ENCODE measurements at regions not wholly inside any gene's neighbourhood (a gene's known extent, or its start where the extent isn't known, plus 50 kb on each side); places are given as distances from the start of the nearest gene placed in this dataset.

DNA sequence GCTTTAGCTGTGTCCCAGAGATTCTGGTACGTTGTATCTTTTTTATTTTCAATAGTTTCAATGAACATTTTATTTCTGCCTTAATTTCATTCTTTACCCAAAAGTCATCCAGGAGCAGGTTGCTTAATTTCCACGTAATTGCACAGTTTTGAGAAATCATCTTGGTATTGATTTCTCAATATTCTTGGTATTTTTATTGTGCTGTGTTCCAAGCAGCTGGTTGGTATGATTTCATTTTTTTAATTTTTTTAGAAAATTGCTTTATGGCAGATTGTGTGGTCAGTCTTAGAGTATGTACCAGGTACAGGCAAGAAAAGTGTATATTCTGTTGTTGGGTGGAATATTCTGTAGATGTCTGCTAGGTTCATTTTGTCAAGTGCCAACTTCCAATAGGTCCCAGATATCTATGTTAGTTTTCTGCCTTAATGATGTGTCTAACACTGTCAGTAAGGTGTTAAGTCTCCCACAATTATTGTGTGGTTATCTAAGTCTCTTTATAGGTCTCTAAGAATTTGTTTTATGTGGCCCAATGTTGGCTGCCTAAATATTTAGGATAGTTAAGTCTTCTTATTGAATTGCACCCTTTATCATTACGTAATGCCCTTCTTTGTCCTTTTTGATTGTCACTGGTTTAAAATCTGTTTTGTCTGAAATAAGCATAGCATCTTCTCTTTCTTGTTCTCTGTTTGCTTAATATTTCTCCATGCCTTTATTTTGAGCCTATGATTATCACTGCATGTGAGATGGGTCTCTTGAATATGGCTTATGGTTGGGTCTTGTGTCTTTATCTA, 366.9 kb upstream of the IRAK1BP1 start:
- no peak overlapping the region for H3K27ac ChIP-seq (ENCODE audit: insufficient read depth, low read length)
- H3K36me3 ChIP-seq (ENCODE audit: control insufficient read depth, insufficient read depth, low read length) = no peaks in the 10 kb centered on the region
- H3K9me3 ChIP-seq (ENCODE audit: control insufficient read depth, insufficient read depth, low read depth, low read length) = no peaks in the 10 kb centered on the region
- no peak overlapping the region for H2AFZ ChIP-seq (ENCODE audit: low read length)
- no peak for TF ChIP-seq EZH2 (IDR thresholded peaks at IDR 0.05; ENCODE audit: low read length, missing control alignments)
- TF ChIP-seq, protein P1, sequence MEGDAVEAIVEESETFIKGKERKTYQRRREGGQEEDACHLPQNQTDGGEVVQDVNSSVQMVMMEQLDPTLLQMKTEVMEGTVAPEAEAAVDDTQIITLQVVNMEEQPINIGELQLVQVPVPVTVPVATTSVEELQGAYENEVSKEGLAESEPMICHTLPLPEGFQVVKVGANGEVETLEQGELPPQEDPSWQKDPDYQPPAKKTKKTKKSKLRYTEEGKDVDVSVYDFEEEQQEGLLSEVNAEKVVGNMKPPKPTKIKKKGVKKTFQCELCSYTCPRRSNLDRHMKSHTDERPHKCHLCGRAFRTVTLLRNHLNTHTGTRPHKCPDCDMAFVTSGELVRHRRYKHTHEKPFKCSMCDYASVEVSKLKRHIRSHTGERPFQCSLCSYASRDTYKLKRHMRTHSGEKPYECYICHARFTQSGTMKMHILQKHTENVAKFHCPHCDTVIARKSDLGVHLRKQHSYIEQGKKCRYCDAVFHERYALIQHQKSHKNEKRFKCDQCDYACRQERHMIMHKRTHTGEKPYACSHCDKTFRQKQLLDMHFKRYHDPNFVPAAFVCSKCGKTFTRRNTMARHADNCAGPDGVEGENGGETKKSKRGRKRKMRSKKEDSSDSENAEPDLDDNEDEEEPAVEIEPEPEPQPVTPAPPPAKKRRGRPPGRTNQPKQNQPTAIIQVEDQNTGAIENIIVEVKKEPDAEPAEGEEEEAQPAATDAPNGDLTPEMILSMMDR (conservative IDR thresholded peaks at IDR 0.05 in 1 of 2, IDR thresholded peaks at IDR 0.05 in 1 of 2; ENCODE audit: low read depth in 1 of 2, low read length in 2 of 2) = no peak
- H3K4me1 ChIP-seq (ENCODE audit: control insufficient read depth, extremely low read depth, insufficient read depth, low read length) = no peaks in the 10 kb centered on the region
- no peaks in the 10 kb centered on the region for H3K79me2 ChIP-seq (ENCODE audit: control insufficient read depth, insufficient read depth, low read length)
- H3K9ac ChIP-seq (ENCODE audit: insufficient read depth, low read length) = no peak overlapping the region
- H3K4me3 ChIP-seq (replicated peaks in 1 of 4; ENCODE audit: control extremely low read depth in 1 of 4, insufficient read depth in 1 of 4, low read depth in 3 of 4, low read length in 4 of 4) = no peak overlapping the region
- H3K4me2 ChIP-seq (ENCODE audit: extremely low read depth, insufficient read depth, low read length) = no peak overlapping the region
- no peaks in the 10 kb centered on the region for H4K20me1 ChIP-seq (ENCODE audit: control insufficient read depth, extremely low read depth, insufficient read depth, low read length)
- H3K27me3 ChIP-seq (ENCODE audit: control insufficient read depth, insufficient read depth, low read length) = no peaks in the 10 kb centered on the region
- no peak for DNase-seq (ENCODE audit: low read depth in 2 of 2)

DNA sequence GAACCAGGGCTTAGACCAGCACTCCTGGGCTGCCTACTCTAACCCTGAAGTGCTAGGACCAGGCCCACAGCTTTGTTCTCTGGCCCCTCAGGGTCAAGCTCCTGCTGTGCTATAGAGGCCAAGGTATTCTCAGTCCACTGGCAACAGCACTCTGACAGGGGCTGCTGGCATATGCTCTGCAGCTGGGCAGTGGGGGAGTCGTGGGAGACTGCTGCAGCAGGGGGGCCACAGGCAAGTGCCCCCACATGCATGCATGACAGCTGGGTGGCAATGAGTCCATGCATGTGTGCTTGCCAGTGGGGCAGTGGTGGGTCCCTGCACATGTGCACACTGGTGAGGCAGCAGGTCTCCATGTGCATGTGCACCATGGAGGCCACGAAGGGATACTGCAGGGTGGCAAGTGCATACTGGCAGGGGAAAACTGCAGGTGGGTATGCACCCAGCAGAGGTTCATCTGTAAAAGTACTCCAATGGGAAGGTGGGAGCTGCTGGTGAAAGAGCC, 364.9 kb upstream of the IRAK1BP1 start:
- no peaks in the 10 kb centered on the region for H3K27me3 ChIP-seq (ENCODE audit: control insufficient read depth, insufficient read depth, low read length)
- no peak overlapping the region for H3K4me3 ChIP-seq (replicated peaks in 1 of 4; ENCODE audit: control extremely low read depth in 1 of 4, insufficient read depth in 1 of 4, low read depth in 3 of 4, low read length in 4 of 4)
- no peak overlapping the region for H2AFZ ChIP-seq (ENCODE audit: low read length)
- H4K20me1 ChIP-seq (ENCODE audit: control insufficient read depth, extremely low read depth, insufficient read depth, low read length) = no peaks in the 10 kb centered on the region
- H3K4me2 ChIP-seq (ENCODE audit: extremely low read depth, insufficient read depth, low read length) = no peak overlapping the region
- no peak overlapping the region for H3K27ac ChIP-seq (ENCODE audit: insufficient read depth, low read length)
- no peaks in the 10 kb centered on the region for H3K4me1 ChIP-seq (ENCODE audit: control insufficient read depth, extremely low read depth, insufficient read depth, low read length)
- no peak for DNase-seq (ENCODE audit: low read depth in 2 of 2)
- H3K79me2 ChIP-seq (ENCODE audit: control insufficient read depth, insufficient read depth, low read length) = no peaks in the 10 kb centered on the region
- TF ChIP-seq, protein P1 (conservative IDR thresholded peaks at IDR 0.05 in 1 of 2, IDR thresholded peaks at IDR 0.05 in 1 of 2; ENCODE audit: low read depth in 1 of 2, low read length in 2 of 2) = no peak
- TF ChIP-seq EZH2 (IDR thresholded peaks at IDR 0.05; ENCODE audit: low read length, missing control alignments) = no peak
- no peaks in the 10 kb centered on the region for H3K36me3 ChIP-seq (ENCODE audit: control insufficient read depth, insufficient read depth, low read length)
- no peak overlapping the region for H3K9ac ChIP-seq (ENCODE audit: insufficient read depth, low read length)
- H3K9me3 ChIP-seq (ENCODE audit: control insufficient read depth, insufficient read depth, low read depth, low read length) = no peaks in the 10 kb centered on the region

DNA sequence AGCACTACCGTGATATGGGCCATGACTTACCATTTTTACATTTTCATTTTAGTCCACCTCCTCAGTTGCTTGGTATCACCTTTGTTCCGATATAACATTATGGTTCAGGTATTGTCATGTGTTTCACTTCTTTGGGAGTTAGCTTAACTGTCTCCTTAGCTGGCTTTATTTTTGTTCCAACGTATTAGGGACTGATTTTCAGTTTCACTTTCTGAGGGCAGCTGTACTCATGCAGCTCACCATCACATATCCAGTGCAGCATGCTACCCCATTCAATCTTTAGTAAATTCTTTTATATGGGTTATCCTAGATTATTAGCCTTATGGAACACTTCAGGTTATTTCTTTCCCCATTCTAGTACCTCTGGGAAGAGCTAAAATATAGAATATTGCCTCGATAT, 362.2 kb upstream of the IRAK1BP1 start:
- DNase-seq (ENCODE audit: low read depth in 2 of 2) = no peak
- H2AFZ ChIP-seq (ENCODE audit: low read length) = no peak overlapping the region

More for the DNA sequence above, 362.2 kb upstream of the IRAK1BP1 start:
- H3K27ac ChIP-seq (ENCODE audit: insufficient read depth, low read length) = no peak overlapping the region
- H3K27me3 ChIP-seq (ENCODE audit: control insufficient read depth, insufficient read depth, low read length) = no peaks in the 10 kb centered on the region
- H3K9me3 ChIP-seq (ENCODE audit: control insufficient read depth, insufficient read depth, low read depth, low read length) = no peaks in the 10 kb centered on the region
- H3K79me2 ChIP-seq (ENCODE audit: control insufficient read depth, insufficient read depth, low read length) = no peaks in the 10 kb centered on the region
- H3K36me3 ChIP-seq (ENCODE audit: control insufficient read depth, insufficient read depth, low read length) = no peaks in the 10 kb centered on the region
- no peak for TF ChIP-seq EZH2 (IDR thresholded peaks at IDR 0.05; ENCODE audit: low read length, missing control alignments)
- TF ChIP-seq, protein P1 (conservative IDR thresholded peaks at IDR 0.05 in 1 of 2, IDR thresholded peaks at IDR 0.05 in 1 of 2; ENCODE audit: low read depth in 1 of 2, low read length in 2 of 2) = no peak
- H3K4me1 ChIP-seq (ENCODE audit: control insufficient read depth, extremely low read depth, insufficient read depth, low read length) = no peaks in the 10 kb centered on the region
- no peak overlapping the region for H3K4me3 ChIP-seq (replicated peaks in 1 of 4; ENCODE audit: control extremely low read depth in 1 of 4, insufficient read depth in 1 of 4, low read depth in 3 of 4, low read length in 4 of 4)
- no peak overlapping the region for H3K9ac ChIP-seq (ENCODE audit: insufficient read depth, low read length)
- no peak overlapping the region for H3K4me2 ChIP-seq (ENCODE audit: extremely low read depth, insufficient read depth, low read length)
- H4K20me1 ChIP-seq (ENCODE audit: control insufficient read depth, extremely low read depth, insufficient read depth, low read length) = no peaks in the 10 kb centered on the region

All from fibroblast of lung (primary cell).